Upper lobe of left lung (tissue), 4 donors: ENCODE measurements at regions not wholly inside any gene's neighbourhood (a gene's known extent, or its start where the extent isn't known, plus 50 kb on each side); places are given as distances from the start of the nearest gene placed in this dataset.

Source experiments
- CTCF ChIP-seq, 6 experiments: fragments of 450-650 bp in 4 of 6; fragments of 200-600 bp in 2 of 6; sonication (generic) in 2 of 6; IDR thresholded peaks; one replicate each; pipeline ENCODE4 v1.5.1; 2016 to 2019; ENCODE audit warnings: antibody characterized with exemption in 6 of 6
- POLR2AphosphoS5 ChIP-seq, 2 donors: sonication (generic); formaldehyde crosslinking; IDR thresholded peaks; one replicate each; pipeline ENCODE4 v1.5.1; 2017; ENCODE audit warnings: antibody characterized with exemption in 2 of 2

DNA sequence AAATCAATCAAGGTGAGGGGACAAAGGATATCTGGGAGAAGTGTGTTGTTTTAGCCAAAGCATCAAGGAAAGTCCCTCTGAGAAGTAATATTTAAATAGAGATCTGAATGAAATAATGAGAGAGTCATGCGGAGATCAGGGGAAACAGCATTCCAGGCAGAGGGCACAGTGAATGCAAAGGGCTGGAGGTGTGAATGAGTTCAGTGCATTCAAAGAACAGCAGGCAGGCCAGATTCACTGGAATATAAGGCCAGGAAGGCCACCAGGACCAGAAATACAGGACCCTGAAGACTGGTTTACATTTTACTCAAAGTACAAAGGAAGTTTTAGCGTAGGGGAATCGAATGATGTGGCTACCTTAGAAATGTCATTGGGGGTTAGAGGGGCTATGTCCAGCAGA, 436.2 kb upstream of the TMEM132C start:
- TF ChIP-seq CTCF (IDR thresholded peaks at IDR 0.05) (no peak), POLR2AphosphoS5 (IDR thresholded peaks at IDR 0.05) (no peak)
